Mesenchymal stem cell (in vitro differentiated cells and primary cell): ENCODE measurements at regions not wholly inside any gene's neighbourhood (a gene's known extent, or its start where the extent isn't known, plus 50 kb on each side); places are given as distances from the start of the nearest gene placed in this dataset.

Source experiments
- DNase-seq: peaks from one replicate; pipeline ENCODE4 v3.0.0-alpha.2; 2013
- H2AFZ ChIP-seq: one replicate; pipeline ENCODE4 v1.6.1; 2013; ENCODE audit warnings: low read depth, mild to moderate bottlenecking, control low read depth, inconsistent platforms, low read length, moderate library complexity
- H2AK5ac ChIP-seq: 2 replicates; pipeline ENCODE4 v1.6.1; 2013; ENCODE audit warnings: low read length, moderate library complexity, mild to moderate bottlenecking, inconsistent platforms; ENCODE audit not compliant: severe bottlenecking
- H2BK120ac ChIP-seq: one replicate; pipeline ENCODE4 v1.6.1; 2013; ENCODE audit warnings: low read depth, mild to moderate bottlenecking, inconsistent platforms, low read length, moderate library complexity
- H2BK12ac ChIP-seq, 2 experiments: one replicate each; pipeline ENCODE4 v1.6.1; 2013; ENCODE audit warnings: inconsistent platforms in 2 of 2, low read length in 2 of 2, mild to moderate bottlenecking in 2 of 2, moderate library complexity in 2 of 2, control low read depth in 1 of 2
- H2BK15ac ChIP-seq: one replicate; pipeline ENCODE4 v1.6.1; 2013; ENCODE audit warnings: mild to moderate bottlenecking, low read depth, inconsistent platforms; ENCODE audit not compliant: poor library complexity, severe bottlenecking
- H2BK5ac ChIP-seq: 2 replicates; pipeline ENCODE4 v1.6.1; 2013; ENCODE audit warnings: low read depth, mild to moderate bottlenecking, low read length, control low read depth, inconsistent platforms; ENCODE audit not compliant: poor library complexity, severe bottlenecking
- H3K14ac ChIP-seq, 2 experiments: one replicate each; pipeline ENCODE4 v1.6.1; 2013; ENCODE audit warnings: inconsistent platforms in 2 of 2, low read length in 2 of 2, control low read depth in 1 of 2, mild to moderate bottlenecking in 1 of 2, moderate library complexity in 1 of 2
- H3K18ac ChIP-seq, 2 experiments: one replicate each; pipeline ENCODE4 v1.6.1; 2013; ENCODE audit warnings: inconsistent platforms in 2 of 2, low read length in 2 of 2, control low read depth in 1 of 2, low read depth in 1 of 2, mild to moderate bottlenecking in 1 of 2
- H3K23ac ChIP-seq, 2 experiments: one replicate each; pipeline ENCODE4 v1.6.1; 2013; ENCODE audit warnings: inconsistent platforms in 2 of 2, low read length in 2 of 2, mild to moderate bottlenecking in 2 of 2, moderate library complexity in 2 of 2, control low read depth in 1 of 2
- H3K27ac ChIP-seq: 2 replicates; pipeline ENCODE4 v1.5.1; 2013; ENCODE audit warnings: mild to moderate bottlenecking, moderate library complexity, low read length, control low read depth, inconsistent platforms; ENCODE audit not compliant: poor library complexity, severe bottlenecking
- H3K27me3 ChIP-seq, 2 experiments: 2 replicates each; pipeline versions ENCODE4 v1.6.1 to v1.7.0; 2013; ENCODE audit warnings: low read length in 2 of 2, mild to moderate bottlenecking in 2 of 2, moderate library complexity in 2 of 2, control low read depth in 1 of 2, inconsistent platforms in 1 of 2; ENCODE audit not compliant: control insufficient read depth in 1 of 2, insufficient read depth in 1 of 2
- H3K36me3 ChIP-seq, 2 experiments: 2 replicates each; pipeline versions ENCODE4 v1.6.1 to v1.7.0; 2013; ENCODE audit warnings: low read length in 2 of 2, control low read depth in 1 of 2, inconsistent platforms in 1 of 2, low read depth in 1 of 2, mild to moderate bottlenecking in 1 of 2; ENCODE audit not compliant: insufficient read depth in 2 of 2, control insufficient read depth in 1 of 2
- H3K4ac ChIP-seq, 2 experiments: one replicate each; pipeline ENCODE4 v1.6.1; 2013; ENCODE audit warnings: inconsistent platforms in 2 of 2, low read length in 2 of 2, mild to moderate bottlenecking in 2 of 2, moderate library complexity in 2 of 2, control low read depth in 1 of 2, low read depth in 1 of 2
- H3K4me1 ChIP-seq: 2 replicates; pipeline ENCODE4 v1.6.1; 2013; ENCODE audit warnings: low read depth, low read length, control low read depth; ENCODE audit not compliant: control insufficient read depth, insufficient read depth
- H3K4me2 ChIP-seq: 2 replicates; pipeline ENCODE4 v1.6.1; 2013; ENCODE audit warnings: low read length, mild to moderate bottlenecking, inconsistent platforms; ENCODE audit not compliant: poor library complexity, severe bottlenecking
- H3K4me3 ChIP-seq, 2 experiments: 2 replicates each; pipeline versions ENCODE4 v1.5.1 to v1.7.0; 2013; ENCODE audit warnings: low read length in 2 of 2, mild to moderate bottlenecking in 2 of 2, control low read depth in 1 of 2, low read depth in 1 of 2; ENCODE audit not compliant: insufficient read depth in 1 of 2
- H3K79me1 ChIP-seq: replicated peaks from 2 replicates; pipeline ENCODE4 v1.6.1; 2013; ENCODE audit warnings: mild to moderate bottlenecking, control low read depth, low read length, inconsistent platforms; ENCODE audit not compliant: poor library complexity, severe bottlenecking
- H3K9ac ChIP-seq: 2 replicates; pipeline ENCODE4 v1.7.0; 2013; ENCODE audit warnings: mild to moderate bottlenecking, low read length, moderate library complexity
- H3K9me3 ChIP-seq: 2 replicates; pipeline ENCODE4 v1.7.0; 2013; ENCODE audit warnings: mild to moderate bottlenecking, low read length; ENCODE audit not compliant: control insufficient read depth
- H4K8ac ChIP-seq: one replicate; pipeline ENCODE4 v1.6.1; 2013; ENCODE audit warnings: inconsistent platforms, mild to moderate bottlenecking, low read length, moderate library complexity
- H4K91ac ChIP-seq: one replicate; pipeline ENCODE4 v1.6.1; 2013; ENCODE audit warnings: mild to moderate bottlenecking, low read length, inconsistent platforms
- WGBS: methylation state at CpG from one replicate; pipeline ENCODE4 v1.1.7; 2013; ENCODE audit warnings: mixed read lengths; 5-methylcytosine and 5-hydroxymethylcytosine counted together

GRCh38 chr2:21944536-21944935 is 820.8 kb downstream of the TDRD15 start:
- Histone ChIP-seq H3K36me3 (no peaks in the 10 kb centered on the region), H3K9ac (no peak overlapping the region), H3K14ac (no peak overlapping the region), H3K4me1 (no peaks in the 10 kb centered on the region), H3K79me1 (no peaks in the 10 kb centered on the region), H2AFZ (no peak overlapping the region), H3K27ac (no peak overlapping the region), H2BK12ac (no peak overlapping the region), H2BK15ac (no peak overlapping the region), H2AK5ac (no peak overlapping the region), H3K27me3 (no peaks in the 10 kb centered on the region), H3K4me2 (no peak overlapping the region), H2BK5ac (no peak overlapping the region), H3K23ac (no peak overlapping the region), H4K91ac (no peak overlapping the region), H3K4me3 (no peak overlapping the region), H2BK120ac (no peak overlapping the region), H4K8ac (no peak overlapping the region), H3K4ac (no peak overlapping the region), H3K9me3 (no peaks in the 10 kb centered on the region), H3K18ac (no peak overlapping the region)
- DNase-seq: no peak
- 76% methylated on average over 3 of the region's 3 CpGs for WGBS

GRCh38 chr2:21945658-21946057 is 821.9 kb downstream of the TDRD15 start:
- no peak overlapping the region for H3K23ac ChIP-seq
- no peaks in the 10 kb centered on the region for H3K36me3 ChIP-seq
- H3K27me3 ChIP-seq: no peaks in the 10 kb centered on the region
- no peak overlapping the region for H3K4ac ChIP-seq
- no peaks in the 10 kb centered on the region for H3K4me1 ChIP-seq
- H2AK5ac ChIP-seq: no peak overlapping the region
- no peak overlapping the region for H2BK120ac ChIP-seq
- no peaks in the 10 kb centered on the region for H3K9me3 ChIP-seq
- H2BK12ac ChIP-seq: no peak overlapping the region
- no peak overlapping the region for H2BK5ac ChIP-seq
- no peak overlapping the region for H3K14ac ChIP-seq
- DNase-seq: no peak
- no peak overlapping the region for H3K27ac ChIP-seq
- H4K8ac ChIP-seq: no peak overlapping the region
- no peak overlapping the region for H3K9ac ChIP-seq
- WGBS: 75% methylated on average over 2 of the region's 3 CpGs
- no peaks in the 10 kb centered on the region for H3K79me1 ChIP-seq
- no peak overlapping the region for H2AFZ ChIP-seq
- no peak overlapping the region for H3K18ac ChIP-seq
- H2BK15ac ChIP-seq: no peak overlapping the region
- no peak overlapping the region for H3K4me3 ChIP-seq
- no peak overlapping the region for H4K91ac ChIP-seq
- H3K4me2 ChIP-seq: no peak overlapping the region

GRCh38 chr2:21947046-21947445 is 823.3 kb downstream of the TDRD15 start:
- no peak for DNase-seq
- Histone ChIP-seq H4K8ac (no peak overlapping the region), H3K79me1 (no peaks in the 10 kb centered on the region), H3K4me3 (no peak overlapping the region), H3K36me3 (no peaks in the 10 kb centered on the region), H3K14ac (no peak overlapping the region), H2BK5ac (no peak overlapping the region), H3K27ac (no peak overlapping the region), H4K91ac (no peak overlapping the region), H2AK5ac (no peak overlapping the region), H3K23ac (no peak overlapping the region), H2BK15ac (no peak overlapping the region), H3K9me3 (no peaks in the 10 kb centered on the region), H3K9ac (no peak overlapping the region), H3K4ac (no peak overlapping the region), H3K18ac (no peak overlapping the region), H3K27me3 (no peaks in the 10 kb centered on the region), H2AFZ (no peak overlapping the region), H2BK120ac (no peak overlapping the region), H2BK12ac (no peak overlapping the region), H3K4me1 (no peaks in the 10 kb centered on the region), H3K4me2 (no peak overlapping the region)
- WGBS: 79% methylated on average over 6 of the region's 6 CpGs

- Histone ChIP-seq H2AK5ac (no peak overlapping the region), H4K91ac (no peak overlapping the region), H3K79me1 (no peaks in the 10 kb centered on the region), H3K14ac (no peak overlapping the region), H2AFZ (no peak overlapping the region), H3K4me2 (no peak overlapping the region), H3K36me3 (no peaks in the 10 kb centered on the region), H3K4me1 (no peaks in the 10 kb centered on the region), H2BK12ac (no peak overlapping the region), H3K27me3 (no peaks in the 10 kb centered on the region), H3K4ac (no peak overlapping the region), H2BK15ac (no peak overlapping the region), H3K4me3 (no peak overlapping the region), H3K18ac (no peak overlapping the region), H3K9me3 (peaks cover 5% of the 10 kb centered on the region), H2BK120ac (no peak overlapping the region), H3K27ac (no peak overlapping the region), H2BK5ac (no peak overlapping the region), H3K9ac (no peak overlapping the region), H4K8ac (no peak overlapping the region), H3K23ac (no peak overlapping the region)
- DNase-seq: peak; percentile 2
- WGBS: 63% methylated on average over 4 of the region's 5 CpGs
Observed at GRCh38 chr2:21966139-21966538, 842.4 kb downstream of the TDRD15 start.
